ENCODE measurements at regions not wholly inside any gene's neighbourhood (a gene's known extent, or its start where the extent isn't known, plus 50 kb on each side); places are given as distances from the start of the nearest gene placed in this dataset.

DNA sequence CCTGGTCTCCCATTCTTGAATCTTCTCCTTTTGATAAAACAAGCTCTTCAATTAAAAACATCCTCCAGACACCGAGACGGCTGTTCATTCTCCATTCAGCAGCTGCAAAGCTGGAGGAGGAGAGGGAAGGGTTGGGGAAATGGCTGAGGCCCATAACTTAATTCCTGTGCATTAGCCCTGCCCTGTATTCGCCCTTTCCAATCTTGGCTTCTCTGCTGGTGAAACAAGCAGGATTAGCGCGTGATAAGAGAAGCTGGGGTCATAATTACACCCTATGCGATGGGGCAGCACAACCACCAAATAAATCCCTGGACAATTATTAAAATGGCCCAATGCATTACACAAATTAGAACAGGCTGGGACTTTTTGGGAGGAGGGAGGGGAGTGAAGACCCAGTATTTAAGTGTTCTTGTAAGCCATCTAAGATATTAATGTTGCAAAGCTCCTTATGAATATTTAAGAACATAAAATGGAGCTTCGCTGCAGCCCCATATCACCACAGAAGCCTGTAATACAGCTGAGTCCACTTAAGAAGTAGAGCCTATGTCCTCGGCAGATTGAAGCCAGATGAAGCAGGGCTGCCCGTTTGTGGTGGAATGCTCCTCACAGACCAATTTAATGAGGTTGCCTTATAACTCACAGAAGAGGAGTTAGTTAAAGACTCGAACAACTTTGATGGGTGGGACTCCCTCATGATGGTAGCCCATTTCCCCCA, 176.6 kb upstream of the SKOR2 start:
- Mint-ChIP-seq H3K4me1 (no peaks in the 10 kb centered on the region), H3K4me3 (no peak overlapping the region), H3K27ac (no peak overlapping the region), H3K9me3 (peaks cover 0 to 2% (median 0%) of the 10 kb centered on the region in 6 donors), H3K36me3 (no peaks in the 10 kb centered on the region), H3K27me3 (ENCODE audit: low read depth in 3 of 3) (no peaks in the 10 kb centered on the region)
- no peak for DNase-seq

GRCh38 chr18:47427072-47427471, 175.6 kb upstream of the SKOR2 start:
- DNase-seq, result no peak
- H3K4me3 Mint-ChIP-seq, result no peak overlapping the region
- H3K27ac Mint-ChIP-seq, result no peak overlapping the region
- H3K9me3 Mint-ChIP-seq, result peaks cover 0 to 2% (median 0%) of the 10 kb centered on the region in 6 donors
- no peaks in the 10 kb centered on the region for H3K27me3 Mint-ChIP-seq (ENCODE audit: low read depth in 3 of 3)
- H3K36me3 Mint-ChIP-seq, result no peaks in the 10 kb centered on the region
- no peaks in the 10 kb centered on the region for H3K4me1 Mint-ChIP-seq

GRCh38 chr18:47425365-47425764, 173.9 kb upstream of the SKOR2 start:
- no peak overlapping the region for H3K27ac Mint-ChIP-seq
- no peaks in the 10 kb centered on the region for H3K4me1 Mint-ChIP-seq
- no peak overlapping the region for H3K4me3 Mint-ChIP-seq
- peaks cover 0 to 3% (median 1%) of the 10 kb centered on the region in 3 donors for H3K27me3 Mint-ChIP-seq (ENCODE audit: low read depth in 3 of 3)
- peaks cover 0 to 2% (median 0%) of the 10 kb centered on the region in 6 donors for H3K9me3 Mint-ChIP-seq
- no peak for DNase-seq
- no peaks in the 10 kb centered on the region for H3K36me3 Mint-ChIP-seq

DNA sequence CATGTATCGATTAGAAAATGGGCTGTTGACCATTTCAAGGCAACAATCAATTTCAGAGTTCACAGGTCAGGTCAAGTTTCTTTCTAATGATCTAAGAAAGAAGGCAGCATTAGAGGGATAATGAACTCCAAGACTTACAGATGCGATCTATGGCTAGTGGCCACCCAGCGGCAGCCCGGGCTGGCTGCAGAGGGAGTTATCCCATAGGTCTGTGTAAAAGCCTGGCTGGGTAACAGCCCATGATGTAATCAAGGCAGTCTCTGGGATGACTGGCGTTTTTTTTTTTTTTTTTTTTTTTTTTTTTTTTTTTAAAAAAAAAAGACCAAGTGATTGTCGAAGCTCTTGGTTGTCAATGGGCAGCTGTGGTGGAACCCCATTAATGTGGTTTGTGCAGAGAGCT, 171.1 kb upstream of the SKOR2 start:
- H3K4me1 Mint-ChIP-seq, result no peaks in the 10 kb centered on the region
- no peak for DNase-seq
- H3K36me3 Mint-ChIP-seq, result no peaks in the 10 kb centered on the region
- peaks cover 0 to 2% (median 0%) of the 10 kb centered on the region in 6 donors for H3K9me3 Mint-ChIP-seq
- H3K27me3 Mint-ChIP-seq (ENCODE audit: low read depth in 3 of 3), result peaks cover 2 to 10% (median 4%) of the 10 kb centered on the region in 3 donors
- no peak overlapping the region for H3K27ac Mint-ChIP-seq
- no peak overlapping the region for H3K4me3 Mint-ChIP-seq

DNA sequence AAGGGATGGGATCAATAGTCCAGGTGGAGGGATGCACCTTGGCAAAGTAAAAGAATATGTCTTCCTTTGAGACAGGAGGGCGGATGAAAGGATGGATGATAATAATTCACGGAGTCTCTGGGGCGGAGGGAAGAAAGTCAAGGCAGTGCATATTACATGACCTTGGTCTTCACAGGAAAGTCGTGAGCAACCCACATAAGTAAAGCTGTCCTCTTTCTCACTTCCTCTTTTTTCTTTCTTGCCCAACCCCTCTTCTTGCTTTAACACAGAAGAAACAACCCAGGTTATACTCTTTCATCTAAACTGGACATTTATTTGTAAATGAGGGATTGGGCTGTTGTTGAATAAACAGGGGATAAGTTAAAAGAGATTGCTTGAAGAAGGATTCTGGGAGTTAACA, 168.7 kb upstream of the SKOR2 start:
- H3K27me3 Mint-ChIP-seq (ENCODE audit: low read depth in 3 of 3), result peaks cover 2 to 19% (median 4%) of the 10 kb centered on the region in 3 donors
- H3K27ac Mint-ChIP-seq, result no peak overlapping the region
- no peak for DNase-seq
- peaks cover 0 to 2% (median 0%) of the 10 kb centered on the region in 6 donors for H3K9me3 Mint-ChIP-seq
- H3K36me3 Mint-ChIP-seq, result no peaks in the 10 kb centered on the region
- H3K4me3 Mint-ChIP-seq, result no peak overlapping the region
- H3K4me1 Mint-ChIP-seq, result no peaks in the 10 kb centered on the region

DNA sequence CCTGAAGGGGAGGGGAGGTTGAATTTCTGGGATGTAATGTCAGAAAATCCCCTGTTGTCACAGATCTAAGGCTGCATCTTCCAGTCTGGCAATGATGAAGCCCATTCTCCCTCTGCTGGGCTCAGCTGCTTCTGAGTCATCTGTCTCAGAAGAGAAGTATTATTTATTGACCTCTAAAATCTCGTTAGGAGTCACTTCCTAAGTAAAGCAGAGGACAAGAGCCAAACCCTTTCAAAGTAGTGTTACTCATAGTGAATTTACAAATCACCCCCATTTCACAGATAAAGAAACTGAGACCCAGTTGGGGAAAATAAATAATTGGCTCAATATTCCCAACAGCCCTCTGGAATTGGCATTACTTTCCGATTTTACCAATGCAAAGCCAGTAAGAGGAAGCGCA, 167.3 kb upstream of the SKOR2 start:
- H3K36me3 Mint-ChIP-seq, result no peaks in the 10 kb centered on the region
- H3K27ac Mint-ChIP-seq, result no peak overlapping the region
- H3K4me1 Mint-ChIP-seq, result no peaks in the 10 kb centered on the region
- no peak overlapping the region for H3K4me3 Mint-ChIP-seq
- H3K27me3 Mint-ChIP-seq (ENCODE audit: low read depth in 3 of 3), result peaks cover 2 to 20% (median 7%) of the 10 kb centered on the region in 3 donors
- DNase-seq, result no peak
- H3K9me3 Mint-ChIP-seq, result peaks cover 0 to 2% (median 0%) of the 10 kb centered on the region in 6 donors

GRCh38 chr18:47417807-47418206, 166.3 kb upstream of the SKOR2 start:
- no peak for DNase-seq
- no peak overlapping the region for H3K27ac Mint-ChIP-seq
- H3K36me3 Mint-ChIP-seq, result no peaks in the 10 kb centered on the region
- H3K9me3 Mint-ChIP-seq, result no peaks in the 10 kb centered on the region
- H3K27me3 Mint-ChIP-seq (ENCODE audit: low read depth in 3 of 3), result peaks cover 2 to 20% (median 8%) of the 10 kb centered on the region in 3 donors
- no peaks in the 10 kb centered on the region for H3K4me1 Mint-ChIP-seq
- no peak overlapping the region for H3K4me3 Mint-ChIP-seq

DNA sequence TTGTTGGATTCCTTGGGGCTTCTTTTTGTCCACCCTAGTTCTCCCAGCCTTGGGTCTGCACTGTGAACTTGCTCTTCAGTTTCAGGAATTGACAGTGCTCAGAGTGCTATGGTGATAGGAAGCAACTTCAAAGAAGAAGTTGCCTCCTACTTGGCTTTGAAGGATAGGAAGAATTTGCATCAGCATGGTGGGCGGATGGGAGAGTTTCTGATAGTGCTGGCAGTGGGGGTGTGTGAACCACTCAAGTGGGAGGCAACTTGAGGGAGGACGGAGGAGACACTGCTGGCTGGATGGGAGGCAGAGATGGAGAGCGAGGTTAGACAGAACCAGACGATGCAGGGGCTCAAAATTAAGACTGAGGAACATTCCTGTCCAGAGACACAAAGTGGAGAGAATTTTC, 164.4 kb upstream of the SKOR2 start:
- Mint-ChIP-seq H3K4me1 (no peaks in the 10 kb centered on the region), H3K27me3 (ENCODE audit: low read depth in 3 of 3) (peaks cover 4 to 20% (median 9%) of the 10 kb centered on the region in 3 donors), H3K4me3 (no peak overlapping the region), H3K27ac (no peak overlapping the region), H3K36me3 (no peaks in the 10 kb centered on the region), H3K9me3 (no peaks in the 10 kb centered on the region)
- DNase-seq, result no peak

DNA sequence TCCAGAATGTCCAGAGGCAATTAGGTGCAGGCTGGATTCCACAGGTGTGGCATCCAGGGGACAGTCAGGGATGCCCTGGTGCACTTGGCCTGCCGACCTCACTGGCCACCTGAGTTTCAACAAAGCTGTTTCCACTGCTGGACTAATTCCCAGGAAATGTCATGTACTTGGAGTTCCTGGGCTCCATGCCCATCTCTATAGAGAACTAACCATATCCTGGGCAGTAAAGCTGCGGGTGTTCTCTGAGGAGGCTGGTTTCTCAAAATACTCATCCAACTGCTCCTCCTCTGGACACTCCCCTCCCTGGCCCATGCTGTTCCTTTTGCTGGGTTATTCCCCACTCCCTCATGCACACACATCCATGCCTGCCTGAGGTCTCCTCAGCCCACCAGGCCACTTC, 161.9 kb upstream of the SKOR2 start:
- Mint-ChIP-seq H3K9me3 (no peaks in the 10 kb centered on the region), H3K36me3 (no peaks in the 10 kb centered on the region), H3K4me3 (no peak overlapping the region), H3K27ac (no peak overlapping the region), H3K4me1 (no peaks in the 10 kb centered on the region), H3K27me3 (ENCODE audit: low read depth in 3 of 3) (peaks cover 2 to 15% (median 5%) of the 10 kb centered on the region in 3 donors)
- no peak for DNase-seq

DNA sequence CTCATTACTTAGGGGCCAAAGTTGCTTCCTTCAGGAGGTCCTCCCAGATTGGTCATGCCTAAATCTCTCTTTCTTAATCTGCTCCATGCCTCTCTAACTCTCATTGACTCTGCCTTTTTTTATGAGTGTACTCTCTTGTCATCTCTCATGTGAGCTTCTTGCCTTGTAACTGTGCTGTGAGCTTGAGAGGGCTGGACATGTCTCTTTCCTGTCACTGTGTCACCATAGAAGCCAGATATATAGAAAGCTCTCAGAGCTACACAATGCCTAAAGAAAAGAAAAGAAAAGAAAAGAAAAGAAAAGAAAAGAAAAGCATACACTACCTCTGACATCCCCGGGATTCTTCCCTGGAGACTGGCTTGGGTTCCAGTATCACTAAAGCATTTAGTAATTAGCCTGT, 161.5 kb upstream of the SKOR2 start:
- no peak overlapping the region for H3K4me3 Mint-ChIP-seq
- H3K36me3 Mint-ChIP-seq, result no peaks in the 10 kb centered on the region
- no peak overlapping the region for H3K27ac Mint-ChIP-seq
- no peaks in the 10 kb centered on the region for H3K4me1 Mint-ChIP-seq
- DNase-seq, result no peak
- no peaks in the 10 kb centered on the region for H3K9me3 Mint-ChIP-seq
- H3K27me3 Mint-ChIP-seq (ENCODE audit: low read depth in 3 of 3), result peaks cover 2 to 13% (median 5%) of the 10 kb centered on the region in 3 donors

DNA sequence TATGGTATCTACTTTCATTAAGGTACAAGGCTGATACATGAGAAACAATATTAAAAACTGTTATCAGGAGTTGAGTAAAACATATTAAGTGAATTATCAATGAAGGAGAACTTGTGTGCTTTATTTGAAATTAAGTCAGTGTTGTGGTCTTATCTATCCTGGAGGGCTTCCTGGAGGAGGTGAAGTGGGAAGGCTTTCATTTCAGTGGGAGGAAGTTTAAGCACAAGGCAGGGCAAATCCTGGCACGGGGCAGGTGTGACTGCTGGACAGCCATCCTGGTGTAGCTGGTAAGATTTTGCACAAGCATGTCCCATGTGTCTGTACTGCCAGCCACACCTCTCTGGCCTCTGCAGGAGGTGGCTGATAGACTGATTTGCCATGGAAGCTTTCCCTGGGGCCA, 159.7 kb upstream of the SKOR2 start:
- H3K27ac Mint-ChIP-seq, result no peak overlapping the region
- H3K9me3 Mint-ChIP-seq, result peaks cover 0 to 1% (median 0%) of the 10 kb centered on the region in 6 donors
- no peak overlapping the region for H3K4me3 Mint-ChIP-seq
- no peak for DNase-seq
- H3K27me3 Mint-ChIP-seq (ENCODE audit: low read depth in 3 of 3), result peaks cover 2 to 10% (median 5%) of the 10 kb centered on the region in 3 donors
- H3K36me3 Mint-ChIP-seq, result no peaks in the 10 kb centered on the region
- no peaks in the 10 kb centered on the region for H3K4me1 Mint-ChIP-seq

DNA sequence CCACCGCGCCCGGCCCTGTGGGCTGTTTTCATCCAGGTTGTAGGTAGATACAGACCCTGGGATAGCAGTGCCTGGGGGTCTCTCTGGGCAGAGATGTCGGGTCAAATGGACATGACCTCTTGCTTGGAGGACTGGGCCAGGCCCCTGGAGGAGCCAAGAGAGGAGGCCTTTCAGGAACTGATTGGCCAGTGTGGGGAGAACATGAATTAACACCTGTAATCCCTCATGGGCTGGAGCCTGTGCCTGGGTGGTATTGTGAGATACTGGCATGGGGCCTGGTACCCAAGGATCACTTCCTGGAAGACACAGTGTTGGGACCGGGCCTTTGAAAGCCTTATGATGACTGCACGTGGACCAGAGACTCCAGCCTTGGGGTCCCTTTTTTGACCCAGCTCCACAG, 158.7 kb upstream of the SKOR2 start:
- Mint-ChIP-seq H3K27ac (no peak overlapping the region), H3K27me3 (ENCODE audit: low read depth in 3 of 3) (peaks cover 2 to 5% (median 4%) of the 10 kb centered on the region in 3 donors), H3K9me3 (peaks cover 0 to 1% (median 0%) of the 10 kb centered on the region in 6 donors), H3K36me3 (no peaks in the 10 kb centered on the region), H3K4me3 (no peak overlapping the region), H3K4me1 (no peaks in the 10 kb centered on the region)
- DNase-seq, result no peak

DNA sequence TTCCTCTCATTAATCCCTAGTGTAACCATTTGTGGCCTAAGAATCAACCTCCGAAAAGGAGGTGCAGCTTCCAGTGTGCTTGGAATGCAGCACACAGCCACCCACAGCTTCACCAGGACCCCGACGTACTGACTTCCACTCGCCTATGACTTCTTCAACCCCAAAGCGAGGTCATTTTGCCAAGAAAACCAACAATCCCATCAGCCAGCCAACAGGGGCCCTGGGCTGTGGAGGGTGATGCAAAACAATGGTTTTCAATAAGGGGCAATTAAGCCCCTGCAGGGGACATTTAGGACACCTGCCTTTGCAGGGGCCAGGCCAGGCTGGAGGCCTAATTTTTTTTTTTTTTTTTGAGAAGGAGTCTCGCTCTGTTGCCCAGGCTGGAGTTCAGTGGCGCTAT, 158.1 kb upstream of the SKOR2 start:
- no peak for DNase-seq
- Mint-ChIP-seq H3K36me3 (no peaks in the 10 kb centered on the region), H3K4me3 (no peak overlapping the region), H3K27me3 (ENCODE audit: low read depth in 3 of 3) (peaks cover 2 to 5% (median 3%) of the 10 kb centered on the region in 3 donors), H3K27ac (no peak overlapping the region), H3K9me3 (peaks cover 0 to 1% (median 0%) of the 10 kb centered on the region in 6 donors), H3K4me1 (no peaks in the 10 kb centered on the region)

- no peaks in the 10 kb centered on the region for H3K4me1 Mint-ChIP-seq
- H3K4me3 Mint-ChIP-seq, result no peak overlapping the region
- no peaks in the 10 kb centered on the region for H3K36me3 Mint-ChIP-seq
- no peak for DNase-seq
- H3K9me3 Mint-ChIP-seq, result peaks cover 0 to 4% (median 0%) of the 10 kb centered on the region in 6 donors
- peaks cover 1 to 4% (median 2%) of the 10 kb centered on the region in 3 donors for H3K27me3 Mint-ChIP-seq (ENCODE audit: low read depth in 3 of 3)
- H3K27ac Mint-ChIP-seq, result no peak overlapping the region
These were observed 156.3 kb upstream of the SKOR2 start for GRCh38 chr18:47407736-47408135.

- Mint-ChIP-seq H3K4me3 (no peak overlapping the region), H3K27ac (no peak overlapping the region), H3K9me3 (peaks cover 0 to 5% (median 0%) of the 10 kb centered on the region in 6 donors), H3K36me3 (no peaks in the 10 kb centered on the region), H3K4me1 (no peaks in the 10 kb centered on the region), H3K27me3 (ENCODE audit: low read depth in 3 of 3) (peaks cover 0 to 3% (median 0%) of the 10 kb centered on the region in 3 donors)
- DNase-seq, result no peak
These were observed 153.4 kb upstream of the SKOR2 start for GRCh38 chr18:47404845-47405244.
